HepG2 (cell line): ENCODE measurements at regions not wholly inside any gene's neighbourhood (a gene's known extent, or its start where the extent isn't known, plus 50 kb on each side); places are given as distances from the start of the nearest gene placed in this dataset.

ENCODE experiments used
- ARID4A ChIP-seq: sonication (generic); formaldehyde crosslinking; IDR thresholded peaks from 2 replicates; pipeline ENCODE4 v1.5.0; 2020; ENCODE audit warnings: mild to moderate bottlenecking, missing genetic modification reagents, borderline replicate concordance
- ELF4 ChIP-seq: sonication (generic); formaldehyde crosslinking; IDR thresholded peaks from 2 replicates; pipeline ENCODE4 v1.5.0; 2020; ENCODE audit warnings: missing genetic modification reagents, mild to moderate bottlenecking, moderate library complexity, borderline replicate concordance
- FOSL1 ChIP-seq: sonication (generic); formaldehyde crosslinking; IDR thresholded peaks from 2 replicates; pipeline ENCODE4 v1.9.0; 2021; ENCODE audit warnings: missing genetic modification reagents, borderline replicate concordance
- GMEB1 ChIP-seq: sonication (generic); formaldehyde crosslinking; IDR thresholded peaks from 2 replicates; pipeline ENCODE4 v1.5.1; 2020; ENCODE audit warnings: missing genetic modification reagents, mild to moderate bottlenecking, borderline replicate concordance
- IRX3 ChIP-seq: sonication (generic); formaldehyde crosslinking; IDR thresholded peaks from 2 replicates; pipeline ENCODE4 v1.8.1; 2023; ENCODE audit warnings: mild to moderate bottlenecking, low read depth, missing genetic modification reagents, borderline replicate concordance
- ISX ChIP-seq: sonication (generic); formaldehyde crosslinking; conservative IDR thresholded peaks from 2 replicates; pipeline ENCODE4 v1.5.0; 2020; ENCODE audit warnings: missing genetic modification reagents
- MEF2D ChIP-seq: sonication (generic); formaldehyde crosslinking; IDR thresholded peaks from 2 replicates; pipeline ENCODE4 v1.5.1; 2020; ENCODE audit warnings: mild to moderate bottlenecking, missing genetic modification reagents
- PATZ1 ChIP-seq: sonication (generic); formaldehyde crosslinking; IDR thresholded peaks from 2 replicates; pipeline ENCODE4 v1.4.0; 2020; ENCODE audit warnings: missing genetic modification reagents
- PRPF4 ChIP-seq: fragments of 200-400 bp; formaldehyde crosslinking; IDR thresholded peaks from 2 replicates; pipeline ENCODE4 v1.6.1; 2016; ENCODE audit warnings: low read length, low read depth; ENCODE audit not compliant: poor library complexity, severe bottlenecking
- SALL1 ChIP-seq: sonication (generic); formaldehyde crosslinking; IDR thresholded peaks from 2 replicates; pipeline ENCODE4 v1.8.0; 2022; ENCODE audit warnings: mild to moderate bottlenecking, missing genetic modification reagents
- SAP130 ChIP-seq: IDR thresholded peaks from 2 replicates; pipeline ENCODE4 v1.6.1; 2016; ENCODE audit warnings: low read depth
- ZNF207 ChIP-seq: fragments of 450-650 bp; IDR thresholded peaks from 2 replicates; pipeline ENCODE4 v1.6.1; 2016; ENCODE audit warnings: antibody characterized with exemption, borderline replicate concordance
- ZNF251 ChIP-seq: sonication (generic); formaldehyde crosslinking; IDR thresholded peaks from 2 replicates; pipeline ENCODE4 v1.9.0; 2021; ENCODE audit warnings: mild to moderate bottlenecking, missing genetic modification reagents
- ZNF263 ChIP-seq: sonication (generic); formaldehyde crosslinking; IDR thresholded peaks from 2 replicates; pipeline ENCODE4 v1.4.0; 2020; ENCODE audit warnings: missing genetic modification reagents
- ZNF335 ChIP-seq: sonication (generic); formaldehyde crosslinking; IDR thresholded peaks from 2 replicates; pipeline ENCODE4 v1.4.0; 2020; ENCODE audit warnings: missing genetic modification reagents
- ZNF572 ChIP-seq: sonication (generic); formaldehyde crosslinking; IDR thresholded peaks from 2 replicates; pipeline ENCODE4 v1.5.1; 2020; ENCODE audit warnings: mild to moderate bottlenecking, missing genetic modification reagents
- ZNF672 ChIP-seq: sonication (generic); formaldehyde crosslinking; IDR thresholded peaks from 2 replicates; pipeline ENCODE4 v1.8.1; 2022; ENCODE audit warnings: missing genetic modification reagents
- ZNF709 ChIP-seq: sonication (generic); formaldehyde crosslinking; IDR thresholded peaks from 2 replicates; pipeline ENCODE4 v1.5.0; 2020; ENCODE audit warnings: mild to moderate bottlenecking, missing genetic modification reagents
- ZNF724P ChIP-seq: sonication (generic); formaldehyde crosslinking; IDR thresholded peaks from 2 replicates; pipeline ENCODE4 v1.8.0; 2022; ENCODE audit warnings: missing genetic modification reagents, borderline replicate concordance
- ZNF784 ChIP-seq: sonication (generic); formaldehyde crosslinking; IDR thresholded peaks from 2 replicates; pipeline ENCODE4 v1.5.1; 2020; ENCODE audit warnings: missing genetic modification reagents, mild to moderate bottlenecking, borderline replicate concordance
- ZSCAN12 ChIP-seq: sonication (generic); formaldehyde crosslinking; IDR thresholded peaks from 2 replicates; pipeline ENCODE4 v1.9.0; 2021; ENCODE audit warnings: mild to moderate bottlenecking, missing genetic modification reagents

GRCh38 chr9:91071184-91071990 is 269.8 kb downstream of the SYK start (continued):
- TF ChIP-seq ZNF784 (CRISPR knock-in tag): no peak
- TF ChIP-seq IRX3: peak; percentile 60; the same call in 1 of the 2 replicates
- TF ChIP-seq GMEB1 (CRISPR knock-in tag): no peak
- TF ChIP-seq SAP130: no peak
- no peak; the same call in 1 of the 2 replicates for TF ChIP-seq FOSL1 (CRISPR knock-in tag)
- no peak for TF ChIP-seq ZNF251 (CRISPR knock-in tag)
- no peak for TF ChIP-seq ELF4 (CRISPR knock-in tag)
- no peak for TF ChIP-seq ZNF207
- TF ChIP-seq PRPF4: no peak
- no peak for TF ChIP-seq ZSCAN12 (CRISPR knock-in tag)
- 0 out of 2 replicates have a peak, but pooled peaks have one; percentile 23 for TF ChIP-seq PATZ1 (CRISPR knock-in tag)
- peak; percentile 50; the same call in 1 of the 2 replicates for TF ChIP-seq ARID4A (CRISPR knock-in tag)
- no peak for TF ChIP-seq ISX
- TF ChIP-seq ZNF335 (CRISPR knock-in tag): no peak
- peak; percentile 54; the same call in 1 of the 2 replicates for TF ChIP-seq ZNF709 (CRISPR knock-in tag)
- TF ChIP-seq ZNF263: 0 out of 2 replicates have a peak, but pooled peaks have one; percentile 38
- TF ChIP-seq MEF2D (CRISPR knock-in tag): peak; percentile 28; the same call in 1 of the 2 replicates
- TF ChIP-seq SALL1 (CRISPR knock-in tag): peak; percentile 51
- TF ChIP-seq ZNF572 (CRISPR knock-in tag): 0 out of 2 replicates have a peak, but pooled peaks have one; percentile 65
- TF ChIP-seq ZNF672: no peak
- 0 out of 2 replicates have a peak, but pooled peaks have one; percentile 65 for TF ChIP-seq ZNF724P (CRISPR knock-in tag)
